Esophagus squamous epithelium (tissue), 4 donors: ENCODE measurements at regions not wholly inside any gene's neighbourhood (a gene's known extent, or its start where the extent isn't known, plus 50 kb on each side); places are given as distances from the start of the nearest gene placed in this dataset.

Experiments used
- CTCF ChIP-seq, 6 experiments: fragments of 450-650 bp in 4 of 6; fragments of 200-600 bp in 2 of 6; sonication (generic) in 2 of 6; IDR thresholded peaks; one replicate each; pipeline ENCODE4 v1.5.1; 2016 to 2019; ENCODE audit warnings: antibody characterized with exemption in 6 of 6, mild to moderate bottlenecking in 4 of 6, moderate library complexity in 4 of 6
- POLR2A ChIP-seq, 4 donors: fragments of 450-650 bp; IDR thresholded peaks; one replicate each; pipeline ENCODE4 v1.6.1; 2017; ENCODE audit warnings: antibody characterized with exemption in 4 of 4, mild to moderate bottlenecking in 4 of 4, moderate library complexity in 3 of 4

- TF ChIP-seq CTCF (IDR thresholded peaks at IDR 0.05) (no peak), POLR2A (IDR thresholded peaks at IDR 0.05) (no peak)
These were observed 105.2 kb upstream of the FAM9A start for GRCh38 chrX:8906299-8906938.
